HG03354 (cell line): ENCODE measurements at regions not wholly inside any gene's neighbourhood (a gene's known extent, or its start where the extent isn't known, plus 50 kb on each side); places are given as distances from the start of the nearest gene placed in this dataset.

Source experiments
- ATAC-seq: cut with Tn5 transposase; IDR thresholded peaks from one replicate; pipeline ENCODE4 v1.9.1; 2021; ENCODE audit warnings: mild to moderate bottlenecking; ENCODE audit not compliant: unreplicated experiment, poor library complexity, severe bottlenecking

DNA sequence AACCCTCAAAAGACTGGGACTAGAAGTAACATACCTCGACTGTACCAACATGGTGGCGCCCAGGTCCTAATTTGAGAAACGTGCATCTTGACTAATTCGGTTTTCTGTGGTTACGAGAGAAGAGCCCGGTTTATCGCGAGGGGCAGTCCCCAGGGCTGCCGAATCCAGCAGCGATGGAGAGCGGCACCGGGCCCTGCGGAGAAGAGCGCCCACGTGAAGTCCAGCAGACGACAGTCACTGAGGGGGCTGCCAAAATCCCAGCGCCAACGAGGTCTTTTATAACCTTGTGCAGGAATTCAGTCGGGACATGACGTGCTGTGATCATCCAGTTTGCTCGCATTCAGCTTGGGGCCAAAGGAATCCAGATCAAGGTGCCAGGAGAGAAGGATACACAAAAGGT, 187.5 kb upstream of the SLITRK2 start:
- ATAC-seq, result no peak

DNA sequence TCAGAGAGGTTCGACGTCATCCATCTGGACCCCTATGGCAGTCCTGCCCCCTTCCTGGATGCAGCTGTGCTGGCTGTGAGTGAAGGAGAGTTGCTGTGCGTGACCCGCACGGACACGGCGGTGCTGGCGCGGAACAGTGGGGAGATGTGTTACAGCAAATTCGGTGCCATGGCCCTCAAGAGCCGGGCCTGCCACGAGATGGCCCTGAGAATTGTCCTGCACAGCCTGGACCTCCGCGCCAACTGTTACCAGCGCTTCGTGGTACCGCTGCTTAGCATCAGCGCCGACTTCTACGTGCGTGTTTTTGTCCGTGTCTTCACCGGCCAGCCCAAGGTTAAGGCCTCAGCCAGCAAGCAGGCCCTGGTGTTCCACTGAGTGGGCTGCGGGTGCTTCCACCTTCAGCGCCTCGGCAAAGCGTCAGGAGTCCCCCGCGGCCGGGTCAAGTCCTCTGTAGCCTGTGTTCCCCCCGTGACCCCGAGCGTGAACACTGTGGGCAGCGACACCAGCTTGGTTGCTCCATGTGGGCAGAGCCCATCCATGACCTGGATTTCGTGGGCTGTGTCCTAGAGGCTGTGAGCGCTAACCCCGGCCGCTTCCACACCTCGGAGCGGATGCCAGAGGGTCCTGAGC, 186.7 kb upstream of the SLITRK2 start:
- no peak for ATAC-seq

DNA sequence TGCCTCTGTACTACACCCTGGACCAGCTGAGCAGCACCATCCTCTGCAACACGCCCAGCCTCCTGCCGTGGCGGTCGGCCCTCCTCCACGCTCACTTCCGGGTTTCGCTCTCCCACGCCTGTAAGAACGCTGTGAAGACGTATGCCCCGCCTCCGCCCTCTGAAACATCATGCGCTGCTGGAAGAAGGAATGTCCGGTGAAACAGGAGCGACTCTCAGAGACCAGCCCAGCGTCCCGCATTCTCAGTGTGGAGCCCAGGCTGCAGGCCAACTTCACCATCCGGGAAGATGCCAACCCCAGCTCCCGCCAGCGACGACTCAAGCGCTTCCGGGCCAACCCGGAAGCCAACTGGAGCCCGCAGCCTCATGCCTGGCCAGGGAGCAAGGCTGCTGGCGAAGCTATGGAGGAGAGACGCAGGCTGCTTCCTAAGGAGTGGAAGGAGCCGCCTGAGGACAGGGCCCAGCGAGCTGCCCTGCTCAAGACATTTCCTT, 186.1 kb upstream of the SLITRK2 start:
- no peak for ATAC-seq

DNA sequence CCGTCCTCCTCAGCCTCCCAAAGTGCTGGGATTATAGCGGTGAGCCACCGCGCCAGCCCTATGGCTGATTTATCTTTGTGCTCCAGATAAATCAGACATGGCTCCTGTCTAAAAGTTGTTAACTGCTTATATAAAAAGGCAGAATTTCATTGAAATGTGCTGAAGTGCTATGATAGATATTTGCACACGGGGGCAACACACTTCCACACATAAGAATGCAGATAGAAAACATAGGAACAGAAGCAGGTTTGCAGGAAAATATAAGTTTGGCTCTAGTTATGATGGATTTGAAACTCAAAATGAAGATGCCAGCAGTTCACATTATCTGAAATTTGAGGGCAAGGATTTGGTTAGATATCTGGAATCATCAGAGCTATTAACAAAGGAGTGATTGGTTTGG, 163.1 kb upstream of the SLITRK2 start:
- no peak for ATAC-seq

DNA sequence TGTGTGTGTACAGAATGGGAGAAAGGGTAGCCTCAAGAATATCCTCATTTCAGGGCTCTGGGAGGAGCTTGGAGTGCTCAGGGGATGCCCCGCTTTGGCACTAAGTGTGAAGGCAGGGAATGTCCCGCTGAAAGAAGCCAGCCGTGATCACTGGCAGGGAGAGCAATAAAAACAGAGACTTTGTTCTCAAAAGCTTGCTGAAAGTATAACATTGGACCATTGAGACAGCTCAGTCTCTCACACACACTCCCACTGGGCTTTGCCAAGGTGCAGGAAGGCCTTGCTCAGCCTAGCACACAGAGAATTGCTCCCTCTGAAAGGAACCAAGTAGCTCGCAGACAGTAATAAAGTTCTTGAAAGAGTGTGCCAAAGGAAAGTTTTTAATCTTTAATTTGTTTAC, 143.8 kb upstream of the SLITRK2 start:
- ATAC-seq, result no peak

DNA sequence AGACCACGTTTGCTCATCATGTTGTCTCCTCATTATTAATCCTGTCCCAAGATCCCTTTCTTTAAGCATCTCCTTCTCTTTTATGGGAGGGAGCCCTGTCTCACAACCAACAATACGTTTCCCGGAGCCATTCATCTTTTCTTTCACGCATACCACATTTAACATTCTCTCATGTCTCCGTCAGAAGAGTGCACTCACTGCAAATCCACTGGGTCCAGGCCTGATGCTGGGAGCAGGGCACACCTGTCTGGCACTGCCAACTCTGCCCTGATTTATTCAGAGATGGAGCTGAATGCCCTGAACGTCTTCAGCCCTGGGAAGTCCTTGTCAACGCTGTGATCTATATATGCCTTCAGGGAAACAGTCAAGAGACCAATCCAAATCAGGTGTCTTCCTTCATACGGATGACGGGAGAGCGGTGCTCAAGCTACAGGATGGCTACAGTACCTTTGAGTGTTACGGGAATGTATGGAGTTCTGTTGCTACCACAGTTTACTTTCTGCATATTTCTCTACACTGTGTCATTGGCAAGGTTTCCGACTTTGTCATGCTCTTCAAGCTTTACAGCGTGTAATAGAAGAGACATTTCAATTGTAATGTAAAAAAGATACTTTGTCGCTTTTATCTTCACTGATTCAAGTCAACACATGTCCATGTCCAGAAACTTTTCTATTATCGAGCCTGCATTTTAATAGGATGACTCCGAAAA, 140.4 kb upstream of the SLITRK2 start:
- ATAC-seq, result no peak

DNA sequence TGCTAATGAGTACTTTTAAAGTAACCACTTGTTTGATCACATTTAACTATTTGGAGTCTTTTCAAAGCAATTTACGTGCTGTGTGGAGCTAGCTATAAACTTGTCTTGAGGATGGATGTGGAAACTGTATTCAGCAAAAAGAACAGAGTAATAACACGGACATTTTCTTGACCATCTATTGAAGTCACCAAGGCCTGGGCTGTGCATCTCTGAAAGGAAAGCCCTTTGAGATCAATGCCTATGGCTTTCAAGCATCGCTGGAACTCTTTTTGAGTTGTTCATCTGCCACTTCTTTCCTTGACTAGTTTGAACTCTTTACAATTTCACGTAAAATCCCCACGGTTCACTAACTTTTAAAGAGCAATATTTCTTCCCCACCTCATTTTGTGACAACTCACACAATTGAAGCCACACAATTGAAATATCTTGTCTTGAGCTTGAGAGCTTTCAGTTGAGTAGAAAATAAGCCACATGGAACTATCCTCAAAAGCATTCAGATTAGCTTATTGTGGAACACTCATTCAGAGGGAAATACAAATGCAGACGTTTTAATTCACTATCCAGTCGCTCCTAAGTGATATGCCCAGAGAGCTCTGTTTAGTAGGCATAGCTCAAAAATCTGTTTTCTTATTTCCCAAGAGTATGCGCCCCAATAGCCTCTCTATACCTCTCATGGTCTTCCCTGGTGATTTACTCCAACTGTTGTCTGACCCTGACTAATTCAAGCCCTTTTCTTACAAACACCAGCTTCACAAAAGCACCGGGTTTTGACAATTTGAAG, 134.9 kb upstream of the SLITRK2 start:
- ATAC-seq, result no peak

DNA sequence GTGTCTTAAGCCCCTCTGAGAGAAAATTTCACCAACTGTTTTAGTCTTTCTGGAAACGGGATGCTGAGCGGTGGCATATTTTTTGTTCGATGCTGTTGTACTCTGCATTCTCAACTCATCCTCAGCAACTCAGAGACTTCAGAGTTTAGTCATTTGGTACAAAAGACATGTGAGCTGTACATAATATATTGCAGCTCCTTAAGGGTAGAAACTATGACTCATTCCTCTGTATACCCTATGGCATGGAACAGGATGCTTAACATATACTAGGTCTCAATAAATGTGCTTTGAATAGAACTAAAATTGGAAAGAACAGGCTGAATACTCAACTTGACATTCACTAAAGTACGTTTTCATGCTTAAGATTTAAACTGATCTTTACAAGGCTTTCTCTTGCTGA, 130.5 kb upstream of the SLITRK2 start:
- no peak for ATAC-seq

DNA sequence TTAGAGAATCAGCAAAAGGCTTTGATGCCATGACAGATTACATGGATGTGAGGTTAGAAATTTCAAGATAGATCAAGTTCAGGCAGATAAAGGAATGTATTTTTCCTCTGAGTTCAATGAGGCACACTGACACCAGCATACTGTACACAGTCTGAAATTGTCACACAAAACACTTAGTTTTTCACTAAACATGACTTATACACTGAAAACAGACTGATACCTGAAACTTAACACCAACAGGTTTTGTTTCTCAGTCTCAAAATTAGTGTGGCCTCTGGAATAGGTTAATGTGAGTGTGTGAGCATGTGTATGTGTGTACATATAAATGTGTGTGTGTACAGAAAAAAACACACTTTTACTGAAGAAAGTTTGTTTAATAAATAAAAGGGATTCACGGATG, 129.9 kb upstream of the SLITRK2 start:
- no peak for ATAC-seq

DNA sequence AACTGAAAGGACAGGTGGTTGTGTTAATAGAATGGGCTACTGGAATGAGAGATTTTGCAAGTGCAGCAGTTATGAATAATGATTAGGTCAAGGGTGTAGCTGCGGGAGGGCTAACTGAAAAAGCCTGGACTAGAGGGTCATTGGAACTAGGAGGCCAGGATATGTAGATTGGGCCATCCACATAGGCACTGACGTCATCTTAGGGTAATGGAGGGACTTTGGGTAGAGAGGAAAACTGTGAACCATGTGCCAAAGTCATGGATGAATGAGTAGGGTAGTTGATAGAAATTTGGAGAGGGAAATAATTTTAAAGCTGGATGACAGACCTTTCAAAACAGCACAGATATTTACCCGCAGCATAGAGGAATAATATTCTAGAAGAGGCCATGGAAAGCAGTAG, 123.6 kb upstream of the SLITRK2 start:
- no peak for ATAC-seq

DNA sequence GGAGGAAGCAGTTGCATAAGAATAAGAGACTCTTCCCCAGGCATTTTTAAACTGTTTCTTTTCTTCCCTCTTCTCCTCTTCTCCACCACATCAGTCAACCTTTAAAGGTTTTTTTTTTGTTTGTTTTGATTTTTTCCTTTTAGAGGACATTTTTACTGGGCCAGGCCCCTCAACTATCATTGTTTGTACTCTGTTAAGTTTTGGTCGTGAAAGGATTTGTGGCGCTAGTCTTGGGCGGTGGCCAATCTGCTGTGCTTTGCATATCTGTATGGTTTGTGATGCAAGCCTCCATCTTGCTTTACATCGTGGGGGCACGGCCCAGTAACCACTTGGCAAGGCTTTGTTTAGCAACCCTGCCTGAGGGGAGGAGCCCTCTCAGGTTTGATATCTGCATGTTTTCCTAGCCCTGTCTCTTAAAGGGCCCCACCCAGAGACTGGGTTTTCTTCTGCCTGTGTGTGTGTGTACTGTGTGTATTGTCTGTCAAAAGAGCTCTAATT, 101.9 kb upstream of the SLITRK2 start:
- no peak for ATAC-seq

DNA sequence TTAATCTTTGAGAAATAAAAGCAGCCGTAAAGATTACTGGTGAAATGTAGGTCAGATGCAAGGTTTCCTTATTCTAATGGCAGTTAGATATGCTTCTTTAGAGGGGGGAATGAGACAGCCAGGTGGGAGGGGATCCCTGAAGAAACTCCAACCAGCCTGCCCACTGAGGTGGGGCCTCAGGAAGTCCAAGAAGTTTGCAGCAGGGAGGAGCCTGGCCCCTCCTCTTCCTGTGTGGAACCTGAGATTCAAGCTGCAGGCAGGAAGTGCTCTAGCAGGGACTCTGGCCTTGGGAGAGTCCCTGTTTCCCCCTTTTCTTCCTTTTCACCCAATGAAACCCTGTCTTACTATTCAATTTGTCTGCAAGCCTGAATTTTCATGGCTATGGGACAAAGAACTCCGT, 101.4 kb upstream of the SLITRK2 start:
- no peak for ATAC-seq

DNA sequence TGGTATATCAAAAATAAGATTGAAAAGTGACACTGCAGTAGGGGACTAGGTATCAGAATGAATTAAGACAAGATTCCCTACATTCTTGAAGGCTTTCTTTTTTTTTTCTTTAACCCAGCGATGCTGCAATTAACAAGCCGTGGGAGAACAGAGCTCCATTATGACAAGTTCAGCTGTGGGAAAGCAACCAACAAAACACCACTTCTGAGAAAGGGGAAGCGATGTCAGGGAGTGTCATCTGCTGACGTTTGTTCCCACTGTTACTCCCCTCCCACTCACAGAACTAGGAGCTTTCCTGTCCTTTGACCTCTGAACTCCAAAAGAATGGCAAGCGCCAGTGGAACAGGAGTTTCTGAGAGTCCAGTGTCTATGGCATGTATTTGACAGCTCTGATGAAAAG, 90.2 kb upstream of the SLITRK2 start:
- no peak for ATAC-seq

DNA sequence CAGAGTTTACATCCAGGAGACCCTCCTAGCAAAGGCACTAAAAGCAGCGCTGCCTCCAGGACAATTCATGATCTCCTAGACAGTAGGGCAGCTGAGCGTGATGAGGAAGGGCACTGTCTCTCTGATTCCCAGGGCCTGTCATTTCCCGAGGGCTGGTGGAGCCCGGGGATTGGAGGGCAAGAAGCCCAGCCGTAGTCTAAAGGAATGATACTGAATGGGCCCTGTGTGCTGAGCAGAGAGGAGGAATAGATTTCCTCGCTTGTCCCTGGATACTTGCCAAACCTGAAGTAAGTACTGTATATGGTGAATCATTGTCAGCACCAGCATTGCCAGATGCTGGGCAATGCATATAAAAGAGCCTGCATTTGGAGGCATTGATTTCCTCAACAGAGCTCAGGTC, 88.0 kb upstream of the SLITRK2 start:
- ATAC-seq, result no peak

DNA sequence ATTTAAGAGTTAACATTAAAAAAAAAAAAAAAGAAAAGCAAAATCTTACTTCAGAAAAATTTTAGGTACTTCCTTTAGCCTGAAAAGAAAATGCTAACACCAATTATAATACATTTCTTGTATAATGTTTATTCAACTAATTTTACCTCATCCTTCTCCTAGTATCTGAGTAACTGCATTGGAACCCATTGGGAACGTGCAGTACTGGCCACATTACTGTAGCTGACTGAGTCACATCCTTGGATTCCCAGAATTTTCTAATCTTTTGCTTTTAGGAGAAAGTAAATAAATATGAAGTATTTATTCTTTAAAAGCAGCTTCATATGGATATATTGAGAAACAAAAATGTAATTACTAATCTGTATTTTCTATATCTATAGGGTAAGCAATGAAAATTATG, 82.6 kb upstream of the SLITRK2 start:
- ATAC-seq, result no peak

DNA sequence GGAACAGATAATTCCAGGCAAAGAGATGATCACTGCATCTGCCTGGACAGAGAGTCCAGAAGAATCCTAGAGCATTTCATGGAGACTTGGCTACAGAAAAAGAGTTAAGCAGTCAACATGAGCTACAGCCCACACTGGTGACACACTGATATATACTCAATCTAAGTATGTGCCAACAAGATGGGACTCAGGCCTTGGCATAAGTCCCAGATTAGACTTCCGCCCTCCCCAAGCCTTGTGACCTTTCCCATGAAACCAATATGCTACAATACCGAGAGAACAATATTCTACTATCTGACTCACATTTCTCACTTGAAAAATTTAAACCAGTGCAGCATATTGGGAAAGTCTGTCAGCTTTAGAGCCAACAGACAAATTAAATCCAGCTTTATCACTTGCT, 65.7 kb upstream of the SLITRK2 start:
- no peak for ATAC-seq
